ENCODE measurements at regions not wholly inside any gene's neighbourhood (a gene's known extent, or its start where the extent isn't known, plus 50 kb on each side); places are given as distances from the start of the nearest gene placed in this dataset.

- TF ChIP-seq CTCF (IDR thresholded peaks at IDR 0.05; ENCODE audit: low read depth, low read length, poor library complexity, severe bottlenecking) = no peak
- no peak for TF ChIP-seq EZH2phosphoT487 (IDR thresholded peaks at IDR 0.05; ENCODE audit: borderline replicate concordance, low read length)
- Histone ChIP-seq H3F3A (ENCODE audit: control insufficient read depth, insufficient read depth) (no peaks in the 10 kb centered on the region), H3K4me2 (ENCODE audit: low read length) (no peak overlapping the region), H3K79me2 (ENCODE audit: control insufficient read depth, low read length) (no peaks in the 10 kb centered on the region), H3K36me3 (ENCODE audit: control insufficient read depth, low read length) (no peaks in the 10 kb centered on the region), H3K4me3 (ENCODE audit: low read length) (no peak overlapping the region), H3K27me3 (ENCODE audit: control insufficient read depth, low read length) (no peaks in the 10 kb centered on the region), H3K27ac (ENCODE audit: low read depth, low read length) (no peak overlapping the region), H3K9me3 (ENCODE audit: control insufficient read depth, insufficient read depth, low read length) (no peaks in the 10 kb centered on the region), H4K20me1 (ENCODE audit: control insufficient read depth, insufficient read depth, low read depth, low read length) (no peaks in the 10 kb centered on the region), H3K9me2 (replicated peaks; ENCODE audit: control insufficient read depth, low read length) (no peaks in the 10 kb centered on the region), H3K4me1 (ENCODE audit: control insufficient read depth, low read length) (peaks cover 17% of the 10 kb centered on the region)
These were observed 107.2 kb upstream of the EDEM3 start for GRCh38 chr1:184861755-184862336.

GRCh38 chr1:184860985-184861754, 106.5 kb upstream of the EDEM3 start:
- H3K9me3 ChIP-seq (ENCODE audit: control insufficient read depth, insufficient read depth, low read length) = no peaks in the 10 kb centered on the region
- no peak overlapping the region for H3K4me2 ChIP-seq (ENCODE audit: low read length)
- H3K27me3 ChIP-seq (ENCODE audit: control insufficient read depth, low read length) = no peaks in the 10 kb centered on the region
- H3K4me3 ChIP-seq (ENCODE audit: low read length) = no peak overlapping the region
- peaks cover 17% of the 10 kb centered on the region for H3K4me1 ChIP-seq (ENCODE audit: control insufficient read depth, low read length)
- H3K27ac ChIP-seq (ENCODE audit: low read depth, low read length) = no peak overlapping the region
- H3K36me3 ChIP-seq (ENCODE audit: control insufficient read depth, low read length) = no peaks in the 10 kb centered on the region
- H3F3A ChIP-seq (ENCODE audit: control insufficient read depth, insufficient read depth) = no peaks in the 10 kb centered on the region
- H4K20me1 ChIP-seq (ENCODE audit: control insufficient read depth, insufficient read depth, low read depth, low read length) = no peaks in the 10 kb centered on the region
- TF ChIP-seq CTCF (IDR thresholded peaks at IDR 0.05; ENCODE audit: low read depth, low read length, poor library complexity, severe bottlenecking) = no peak
- no peak for TF ChIP-seq EZH2phosphoT487 (IDR thresholded peaks at IDR 0.05; ENCODE audit: borderline replicate concordance, low read length)
- H3K9me2 ChIP-seq (replicated peaks; ENCODE audit: control insufficient read depth, low read length) = no peaks in the 10 kb centered on the region
- no peaks in the 10 kb centered on the region for H3K79me2 ChIP-seq (ENCODE audit: control insufficient read depth, low read length)

GRCh38 chr1:184860535-184860934, 105.9 kb upstream of the EDEM3 start:
- Histone ChIP-seq H3K4me1 (ENCODE audit: control insufficient read depth, low read length) (peaks cover 17% of the 10 kb centered on the region), H3K36me3 (ENCODE audit: control insufficient read depth, low read length) (no peaks in the 10 kb centered on the region), H3K27ac (ENCODE audit: low read depth, low read length) (no peak overlapping the region), H3K9me2 (replicated peaks; ENCODE audit: control insufficient read depth, low read length) (no peaks in the 10 kb centered on the region), H3K4me2 (ENCODE audit: low read length) (no peak overlapping the region), H3K79me2 (ENCODE audit: control insufficient read depth, low read length) (no peaks in the 10 kb centered on the region), H3K27me3 (ENCODE audit: control insufficient read depth, low read length) (no peaks in the 10 kb centered on the region), H3K4me3 (ENCODE audit: low read length) (no peak overlapping the region), H3K9me3 (ENCODE audit: control insufficient read depth, insufficient read depth, low read length) (no peaks in the 10 kb centered on the region), H3F3A (ENCODE audit: control insufficient read depth, insufficient read depth) (no peaks in the 10 kb centered on the region), H4K20me1 (ENCODE audit: control insufficient read depth, insufficient read depth, low read depth, low read length) (no peaks in the 10 kb centered on the region)
- TF ChIP-seq EZH2phosphoT487 (IDR thresholded peaks at IDR 0.05; ENCODE audit: borderline replicate concordance, low read length) (no peak), CTCF (IDR thresholded peaks at IDR 0.05; ENCODE audit: low read depth, low read length, poor library complexity, severe bottlenecking) (no peak)

Measured in DOHH2 (cell line).